Kidney (tissue), 13 donors: ENCODE measurements at regions not wholly inside any gene's neighbourhood (a gene's known extent, or its start where the extent isn't known, plus 50 kb on each side); places are given as distances from the start of the nearest gene placed in this dataset.

Experiments used
- DNase-seq, 5 donors: peaks; one replicate each; pipeline ENCODE4 v3.0.0-alpha.2; 2013 to 2020
- FAIRE-seq: peaks from 2 replicates; lab custom pipeline; 2012; peaks lifted over from hg19 to GRCh38; lab: Jason Lieb, UNC
- H3K27ac ChIP-seq, 2 donors: one replicate each; pipeline ENCODE4 v1.7.0; 2013; ENCODE audit warnings: low read depth in 2 of 2, low read length in 2 of 2, inconsistent platforms in 1 of 2
- H3K27me3 ChIP-seq: one replicate; pipeline ENCODE4 v1.7.1; 2013; ENCODE audit warnings: low read length, inconsistent platforms; ENCODE audit not compliant: control insufficient read depth, insufficient read depth
- H3K36me3 ChIP-seq, 3 donors: one replicate each; pipeline versions ENCODE4 v1.7.0 to v1.7.1; 2013; ENCODE audit warnings: low read length in 3 of 3, control low read depth in 1 of 3, inconsistent platforms in 1 of 3; ENCODE audit not compliant: insufficient read depth in 3 of 3, control insufficient read depth in 2 of 3
- H3K4me1 ChIP-seq, 3 donors: one replicate each; pipeline versions ENCODE4 v1.7.0 to v1.7.1; 2013; ENCODE audit warnings: low read length in 3 of 3, inconsistent platforms in 1 of 3, low read depth in 1 of 3; ENCODE audit not compliant: control insufficient read depth in 2 of 3, insufficient read depth in 2 of 3
- H3K4me3 ChIP-seq, 3 donors: one replicate each; pipeline versions ENCODE4 v1.7.0 to v1.8.1; 2013; ENCODE audit warnings: low read length in 3 of 3, control low read depth in 1 of 3, inconsistent platforms in 1 of 3
- H3K9ac ChIP-seq, 3 donors: one replicate each; pipeline versions ENCODE4 v1.7.0 to v1.7.1; 2013; ENCODE audit warnings: low read length in 3 of 3, control low read depth in 1 of 3, inconsistent platforms in 1 of 3
- H3K9me3 ChIP-seq, 3 donors: one replicate each; pipeline versions ENCODE4 v1.7.0 to v1.7.1; 2013; ENCODE audit warnings: low read length in 3 of 3, control low read depth in 1 of 3, inconsistent platforms in 1 of 3; ENCODE audit not compliant: control insufficient read depth in 2 of 3, insufficient read depth in 1 of 3
- CTCF ChIP-seq: IDR thresholded peaks from 3 replicates; pipeline ENCODE4 v1.5.1; 2012; ENCODE audit warnings: mild to moderate bottlenecking, moderate library complexity, borderline replicate concordance; ENCODE audit not compliant: insufficient read depth; ENCODE audit errors: extremely low read depth
- intact Hi-C: fragments of 100-400 bp; cut with DNase I; formaldehyde crosslinking; loops from one replicate; pipeline ENCODE4 v1.11.1; 2022
- donor health status: control.
- donor health status: control.
- donor health status: control.
- donor health status: control.
- donor health status: control.
- donor health status: DM: yes; HTN: yes; CAD: no.
- donor health status: Normal renal cell carcinoma (clear cell type).

GRCh38 chr6:169887529-169888140 lies 136.2 kb downstream of the ERMARD start:
- Histone ChIP-seq H3K4me1 (no peaks in the 10 kb centered on the region), H3K9ac (no peak overlapping the region), H3K27ac (no peak overlapping the region), H3K36me3 (no peaks in the 10 kb centered on the region), H3K4me3 (no peak overlapping the region), H3K27me3 (no peaks in the 10 kb centered on the region), H3K9me3 (no peaks in the 10 kb centered on the region)
- DNase-seq (peak in 1 of 5 donors; percentile 2), FAIRE-seq (no peak)
- intact Hi-C loops, result no loop called here
- no peak for TF ChIP-seq CTCF

- no peak overlapping the region for H3K27ac ChIP-seq
- no peak overlapping the region for H3K4me3 ChIP-seq
- no peaks in the 10 kb centered on the region for H3K27me3 ChIP-seq
- intact Hi-C loops, result no loop called here
- TF ChIP-seq CTCF, result no peak
- H3K9me3 ChIP-seq, result no peaks in the 10 kb centered on the region
- FAIRE-seq (no peak), DNase-seq (peak in 1 of 5 donors; percentile 6)
- no peak overlapping the region for H3K9ac ChIP-seq
- H3K4me1 ChIP-seq, result no peaks in the 10 kb centered on the region
- H3K36me3 ChIP-seq, result no peaks in the 10 kb centered on the region
Observed at GRCh38 chr6:169886631-169887227, 135.3 kb downstream of the ERMARD start.

GRCh38 chr6:169885831-169886230 lies 134.4 kb downstream of the ERMARD start:
- Histone ChIP-seq H3K27ac (no peak overlapping the region), H3K4me3 (no peak overlapping the region), H3K9me3 (no peaks in the 10 kb centered on the region), H3K27me3 (no peaks in the 10 kb centered on the region), H3K36me3 (no peaks in the 10 kb centered on the region), H3K9ac (no peak overlapping the region), H3K4me1 (no peaks in the 10 kb centered on the region)
- no peak for TF ChIP-seq CTCF
- intact Hi-C loops, result no loop called here
- FAIRE-seq, result no peak
- DNase-seq, result peak in 1 of 5 donors; percentile 2

- intact Hi-C loops, result no loop called here
- TF ChIP-seq CTCF, result no peak
- no peak for FAIRE-seq
Observed at GRCh38 chr6:169885131-169885530, 133.7 kb downstream of the ERMARD start.

More at GRCh38 chr6:169885131-169885530, 133.7 kb downstream of the ERMARD start:
- no peaks in the 10 kb centered on the region for H3K9me3 ChIP-seq
- no peaks in the 10 kb centered on the region for H3K27me3 ChIP-seq
- no peak overlapping the region for H3K9ac ChIP-seq
- H3K27ac ChIP-seq, result no peak overlapping the region
- no peak for DNase-seq
- no peaks in the 10 kb centered on the region for H3K4me1 ChIP-seq
- no peak overlapping the region for H3K4me3 ChIP-seq
- no peaks in the 10 kb centered on the region for H3K36me3 ChIP-seq
